Tibial nerve (tissue), 4 donors: ENCODE measurements at regions not wholly inside any gene's neighbourhood (a gene's known extent, or its start where the extent isn't known, plus 50 kb on each side); places are given as distances from the start of the nearest gene placed in this dataset.
A peak's percentile ranks its signal among the peaks of the same experiment; 100 is the strongest.

Experiments
- DNase-seq, 2 donors: peaks; one replicate each; pipeline ENCODE4 v3.0.0-alpha.2; 2019; ENCODE audit warnings: low spot score in 2 of 2
- H3K27ac ChIP-seq, 4 donors: fragments of 200-600 bp; sonication (generic) in 3 of 4; one replicate each; pipeline ENCODE4 v1.5.1; 2017 to 2019; ENCODE audit warnings: mild to moderate bottlenecking in 1 of 4
- H3K27me3 ChIP-seq, 2 donors: fragments of 200-600 bp; sonication (generic) in 1 of 2; one replicate each; pipeline versions ENCODE4 v1.5.1 to v1.6.0; 2017 to 2019
- H3K36me3 ChIP-seq, 3 donors: fragments of 200-600 bp; sonication (generic); one replicate each; pipeline ENCODE4 v1.5.1; 2018 to 2019
- H3K4me1 ChIP-seq, 4 donors: fragments of 200-600 bp; sonication (generic) in 3 of 4; one replicate each; pipeline ENCODE4 v1.5.1; 2017 to 2019
- H3K4me3 ChIP-seq, 4 donors: fragments of 200-600 bp; sonication (generic) in 3 of 4; one replicate each; pipeline ENCODE4 v1.5.1; 2017 to 2019; ENCODE audit warnings: mild to moderate bottlenecking in 1 of 4, moderate library complexity in 1 of 4
- H3K9me3 ChIP-seq, 4 donors: fragments of 200-600 bp; sonication (generic) in 3 of 4; one replicate each; pipeline ENCODE4 v1.5.1; 2017 to 2019
- CTCF ChIP-seq, 5 experiments: fragments of 200-600 bp in 3 of 5; fragments of 450-650 bp in 2 of 5; sonication (generic) in 3 of 5; IDR thresholded peaks; one replicate each; pipeline ENCODE4 v1.5.1; 2016 to 2019; ENCODE audit warnings: antibody characterized with exemption in 5 of 5, mild to moderate bottlenecking in 3 of 5, moderate library complexity in 2 of 5
- EP300 ChIP-seq, 2 donors: sonication (generic); formaldehyde crosslinking; IDR thresholded peaks; one replicate each; pipeline ENCODE4 v1.6.1; 2017; ENCODE audit warnings: antibody characterized with exemption in 2 of 2, mild to moderate bottlenecking in 1 of 2
- POLR2A ChIP-seq, 2 donors: fragments of 450-650 bp; IDR thresholded peaks; one replicate each; pipeline ENCODE4 v1.6.1; 2017; ENCODE audit warnings: antibody characterized with exemption in 2 of 2, mild to moderate bottlenecking in 2 of 2, moderate library complexity in 2 of 2
- WGBS, 2 donors: methylation state at CpG; one replicate each; pipeline ENCODE4 v1.1.5; 2018; 5-methylcytosine and 5-hydroxymethylcytosine counted together

GRCh38 chr13:111013196-111013595, 98.3 kb upstream of the ANKRD10 start:
- WGBS, 2 donors = 66 to 73% methylated on average over 3 of the region's 3 CpGs

GRCh38 chr13:111011899-111012298, 97.0 kb upstream of the ANKRD10 start:
- H3K36me3 ChIP-seq = no peaks in the 10 kb centered on the region
- TF ChIP-seq POLR2A (IDR thresholded peaks at IDR 0.05) (no peak), CTCF (IDR thresholded peaks at IDR 0.05) (no peak), EP300 (IDR thresholded peaks at IDR 0.05) (no peak)
- H3K9me3 ChIP-seq = no peaks in the 10 kb centered on the region
- no peaks in the 10 kb centered on the region for H3K27me3 ChIP-seq
- 78 to 87% methylated on average over 3 of the region's 3 CpGs for WGBS, 2 donors
- no peak overlapping the region for H3K27ac ChIP-seq
- no peak overlapping the region for H3K4me3 ChIP-seq
- peaks cover 0 to 14% (median 0%) of the 10 kb centered on the region in 4 donors for H3K4me1 ChIP-seq
- DNase-seq = no peak

More at GRCh38 chr13:111013196-111013595, 98.3 kb upstream of the ANKRD10 start:
- DNase-seq = no peak
- no peaks in the 10 kb centered on the region for H3K36me3 ChIP-seq
- TF ChIP-seq EP300 (IDR thresholded peaks at IDR 0.05) (no peak), CTCF (IDR thresholded peaks at IDR 0.05) (no peak), POLR2A (IDR thresholded peaks at IDR 0.05) (no peak)
- no peaks in the 10 kb centered on the region for H3K9me3 ChIP-seq
- no peak overlapping the region for H3K27ac ChIP-seq
- no peaks in the 10 kb centered on the region for H3K27me3 ChIP-seq
- no peak overlapping the region for H3K4me3 ChIP-seq
- H3K4me1 ChIP-seq = peaks cover 0 to 1% (median 0%) of the 10 kb centered on the region in 4 donors

GRCh38 chr13:111008351-111008750, 93.5 kb upstream of the ANKRD10 start:
- no peak for TF ChIP-seq CTCF (IDR thresholded peaks at IDR 0.05)
- TF ChIP-seq POLR2A (IDR thresholded peaks at IDR 0.05) = no peak
- TF ChIP-seq EP300 (IDR thresholded peaks at IDR 0.05) = no peak
- Histone ChIP-seq H3K27me3 (no peaks in the 10 kb centered on the region), H3K27ac (no peak overlapping the region), H3K9me3 (no peaks in the 10 kb centered on the region), H3K4me1 (peaks cover 0 to 33% (median 7%) of the 10 kb centered on the region in 4 donors), H3K4me3 (no peak overlapping the region), H3K36me3 (no peaks in the 10 kb centered on the region)
- no peak for DNase-seq
- WGBS, 2 donors = 63 to 64% methylated on average over 6 of the region's 6 CpGs

DNA sequence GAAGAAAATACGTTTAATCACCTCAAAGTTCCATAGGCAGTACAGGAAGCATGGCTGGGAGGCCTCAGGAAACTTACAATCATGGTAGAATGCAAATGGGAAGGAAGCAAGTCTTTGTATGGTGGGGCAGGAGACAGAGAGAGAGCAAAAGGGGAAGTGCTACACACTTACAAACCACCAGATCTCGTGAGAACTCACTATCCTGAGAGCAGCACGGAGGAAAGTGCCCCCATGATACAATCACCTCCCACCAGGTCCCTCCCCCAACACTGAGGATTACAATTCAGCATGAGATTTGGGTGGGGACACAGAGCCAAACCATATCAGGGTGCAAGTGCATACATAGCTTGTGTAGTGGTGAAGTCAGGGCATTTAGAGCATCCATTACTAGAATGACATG, 92.3 kb upstream of the ANKRD10 start:
- Histone ChIP-seq H3K27ac (peak overlapping the region; percentile 69 to 88 (median 82)), H3K36me3 (no peaks in the 10 kb centered on the region), H3K9me3 (no peaks in the 10 kb centered on the region), H3K27me3 (no peaks in the 10 kb centered on the region), H3K4me3 (no peak overlapping the region), H3K4me1 (peaks cover 0 to 33% (median 7%) of the 10 kb centered on the region in 4 donors)
- TF ChIP-seq EP300 (IDR thresholded peaks at IDR 0.05) (no peak), CTCF (IDR thresholded peaks at IDR 0.05) (no peak), POLR2A (IDR thresholded peaks at IDR 0.05) (no peak)
- 68 to 74% methylated on average over 3 of the region's 3 CpGs for WGBS, 2 donors
- no peak for DNase-seq

DNA sequence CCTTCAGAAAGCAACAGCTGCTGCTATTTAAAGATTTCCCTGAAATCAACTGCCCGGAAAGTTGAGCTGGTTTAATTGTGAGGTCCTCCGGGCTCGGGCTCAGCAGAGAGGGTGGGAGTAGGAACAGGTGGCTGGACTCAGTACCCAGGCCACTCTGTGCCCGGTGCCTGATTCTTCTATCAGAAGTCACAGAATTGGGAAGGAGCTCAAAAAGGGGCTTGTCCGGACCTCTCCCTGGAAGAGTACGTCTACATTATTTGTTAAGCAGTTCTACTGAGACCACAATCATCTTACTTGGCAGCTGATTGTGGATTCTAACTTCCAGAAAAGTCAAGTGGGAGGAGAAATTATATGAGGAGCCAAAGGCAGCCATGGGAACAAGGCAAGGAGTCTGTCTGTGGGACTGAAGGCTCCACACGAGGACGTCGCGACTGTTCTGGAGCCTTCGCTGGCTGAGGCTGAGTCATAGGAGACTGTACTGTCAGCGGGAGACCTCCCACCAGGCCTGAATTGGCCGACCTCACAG, 91.7 kb upstream of the ANKRD10 start:
- peak overlapping the region; percentile 69 to 88 (median 82) for H3K27ac ChIP-seq
- WGBS, 2 donors = 7 to 17% methylated on average over 13 of the region's 13 CpGs

More for the DNA sequence above, 91.7 kb upstream of the ANKRD10 start:
- TF ChIP-seq CTCF (IDR thresholded peaks at IDR 0.05) (no peak), EP300 (IDR thresholded peaks at IDR 0.05) (peak in 1 of 2 donors; percentile 80), POLR2A (IDR thresholded peaks at IDR 0.05) (no peak)
- no peaks in the 10 kb centered on the region for H3K36me3 ChIP-seq
- no peaks in the 10 kb centered on the region for H3K27me3 ChIP-seq
- H3K4me3 ChIP-seq = peak overlapping the region in 1 of 4 donors; percentile 4
- DNase-seq = peak; percentile 30 to 66
- no peaks in the 10 kb centered on the region for H3K9me3 ChIP-seq
- H3K4me1 ChIP-seq = peaks cover 0 to 33% (median 7%) of the 10 kb centered on the region in 4 donors
